ENCODE measurements at regions not wholly inside any gene's neighbourhood (a gene's known extent, or its start where the extent isn't known, plus 50 kb on each side); places are given as distances from the start of the nearest gene placed in this dataset.

DNA sequence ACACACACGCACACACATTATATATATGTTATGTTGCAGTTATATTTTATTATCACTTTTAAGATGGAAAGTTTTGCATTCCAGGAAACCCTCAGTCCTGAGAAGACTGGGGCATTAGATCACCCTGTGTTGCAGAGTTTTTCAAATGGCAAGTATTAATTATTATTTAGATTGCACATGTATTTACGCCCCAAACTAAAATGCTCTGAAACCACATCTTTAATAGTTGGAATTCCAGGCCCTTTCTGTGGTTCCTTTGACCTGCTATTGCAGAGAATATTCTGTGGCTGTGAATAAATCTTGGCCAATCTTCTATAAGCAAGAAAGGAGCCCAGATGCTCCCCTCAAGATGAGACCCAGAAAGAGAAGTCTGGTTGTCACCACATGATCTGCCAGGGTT is 427.0 kb upstream of the TNP1 start:
- TF ChIP-seq, protein P1, sequence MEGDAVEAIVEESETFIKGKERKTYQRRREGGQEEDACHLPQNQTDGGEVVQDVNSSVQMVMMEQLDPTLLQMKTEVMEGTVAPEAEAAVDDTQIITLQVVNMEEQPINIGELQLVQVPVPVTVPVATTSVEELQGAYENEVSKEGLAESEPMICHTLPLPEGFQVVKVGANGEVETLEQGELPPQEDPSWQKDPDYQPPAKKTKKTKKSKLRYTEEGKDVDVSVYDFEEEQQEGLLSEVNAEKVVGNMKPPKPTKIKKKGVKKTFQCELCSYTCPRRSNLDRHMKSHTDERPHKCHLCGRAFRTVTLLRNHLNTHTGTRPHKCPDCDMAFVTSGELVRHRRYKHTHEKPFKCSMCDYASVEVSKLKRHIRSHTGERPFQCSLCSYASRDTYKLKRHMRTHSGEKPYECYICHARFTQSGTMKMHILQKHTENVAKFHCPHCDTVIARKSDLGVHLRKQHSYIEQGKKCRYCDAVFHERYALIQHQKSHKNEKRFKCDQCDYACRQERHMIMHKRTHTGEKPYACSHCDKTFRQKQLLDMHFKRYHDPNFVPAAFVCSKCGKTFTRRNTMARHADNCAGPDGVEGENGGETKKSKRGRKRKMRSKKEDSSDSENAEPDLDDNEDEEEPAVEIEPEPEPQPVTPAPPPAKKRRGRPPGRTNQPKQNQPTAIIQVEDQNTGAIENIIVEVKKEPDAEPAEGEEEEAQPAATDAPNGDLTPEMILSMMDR (conservative IDR thresholded peaks at IDR 0.05 in 1 of 2, IDR thresholded peaks at IDR 0.05 in 1 of 2; ENCODE audit: extremely low read depth in 1 of 2, insufficient read depth in 1 of 2, low read depth in 1 of 2, low read length in 2 of 2), result no peak
- no peak for TF ChIP-seq EZH2 (IDR thresholded peaks at IDR 0.05; ENCODE audit: borderline replicate concordance, low read length)
